K562 (cell line): ENCODE measurements at regions not wholly inside any gene's neighbourhood (a gene's known extent, or its start where the extent isn't known, plus 50 kb on each side); places are given as distances from the start of the nearest gene placed in this dataset.

ENCODE experiments used
- ATAC-seq: fragments of 200-7000 bp; cut with Tn5 transposase; 3 replicates; pipeline ENCODE4 v1.9.1; 2020; ENCODE audit warnings: moderate library complexity
- BruUV-seq: library from RNA; stranded (reverse); fragments of 400-500 nt; replicated peaks from 2 replicates; lab custom pipeline; 2021; lab: Mats Ljungman, UMichigan
- CTCF ChIA-PET: fragments of 300-600 bp; formaldehyde crosslinking; extraction: SDS; loops from one replicate; lab custom pipeline; 2021; ENCODE audit warnings: low intra/inter-chr PET ratio; lab: Yijun Ruan, JAX
- POLR2A ChIA-PET: fragments of 300-600, 350-650 bp; sonication (Branson Sonifier 250); formaldehyde crosslinking; extraction: SDS; loops from one replicate; lab custom pipeline; 2021; ENCODE audit warnings: antibody characterized with exemption, inconsistent platforms; lab: Yijun Ruan, JAX
- DNase-seq, 4 experiments: peaks; one replicate each; pipeline versions ENCODE4 v3.0.0 to v3.0.0-alpha.2; 2011 to 2018; ENCODE audit warnings: low spot score in 3 of 4, mixed read lengths in 3 of 4; ENCODE audit errors: extremely low read depth in 1 of 4
- FAIRE-seq: peaks from 2 replicates; lab custom pipeline; 2011; peaks lifted over from hg19 to GRCh38; lab: Jason Lieb, UNC
- H2AFZ ChIP-seq: 2 replicates; pipeline ENCODE4 v1.6.0; 2011; ENCODE audit warnings: low read depth, low read length, control low read depth, inconsistent platforms
- H3K27ac ChIP-seq: fragments of 200-600 bp; 3 replicates; pipeline ENCODE4 v1.8.0; 2011; ENCODE audit warnings: low read depth, mild to moderate bottlenecking, control low read depth, inconsistent platforms, low read length, moderate library complexity, mixed read lengths; ENCODE audit errors: extremely low read depth
- H3K27me3 ChIP-seq, 2 experiments: fragments of 300-600 bp in 1 of 2; 2 replicates in 1 of 2; 3 replicates in 1 of 2; pipeline versions ENCODE4 v1.6.0 to v1.8.0; 2011; ENCODE audit warnings: inconsistent platforms in 2 of 2, low read length in 2 of 2, mild to moderate bottlenecking in 1 of 2, mixed read lengths in 1 of 2, moderate library complexity in 1 of 2; ENCODE audit not compliant: control insufficient read depth in 2 of 2, insufficient read depth in 2 of 2
- H3K36me3 ChIP-seq: fragments of 300-600 bp; 3 replicates; pipeline ENCODE4 v1.8.0; 2011; ENCODE audit warnings: mild to moderate bottlenecking, low read length, inconsistent platforms; ENCODE audit not compliant: control insufficient read depth, insufficient read depth
- H3K4me1 ChIP-seq, 2 experiments: fragments of 200-600 bp in 1 of 2; replicated peaks in 1 of 2; 2 replicates in 1 of 2; 3 replicates in 1 of 2; pipeline versions ENCODE4 v1.5.1 to v1.8.0; 2011; ENCODE audit warnings: inconsistent platforms in 2 of 2, low read length in 2 of 2, mild to moderate bottlenecking in 1 of 2, mixed read lengths in 1 of 2, moderate library complexity in 1 of 2; ENCODE audit not compliant: control insufficient read depth in 2 of 2, insufficient read depth in 2 of 2
- H3K4me2 ChIP-seq: 2 replicates; pipeline ENCODE4 v1.6.1; 2011; ENCODE audit warnings: low read length, control low read depth, inconsistent platforms, mixed read lengths; ENCODE audit not compliant: insufficient read depth
- H3K4me3 ChIP-seq: fragments of 200-600 bp; sonication (generic), shearing (Covaris generic); 2 replicates; pipeline ENCODE4 v1.5.1; 2016; ENCODE audit warnings: control low read depth, inconsistent platforms
- H3K79me2 ChIP-seq: fragments of 200-600 bp; 3 replicates; pipeline ENCODE4 v1.8.0; 2011; ENCODE audit warnings: low read length, inconsistent platforms; ENCODE audit not compliant: control insufficient read depth, insufficient read depth
- H3K9ac ChIP-seq, 2 experiments: 2 replicates each; pipeline versions ENCODE4 v1.6.0 to v1.6.1; 2011; ENCODE audit warnings: low read depth in 2 of 2, low read length in 2 of 2, control low read depth in 1 of 2, inconsistent platforms in 1 of 2, mild to moderate bottlenecking in 1 of 2, mixed read lengths in 1 of 2; ENCODE audit not compliant: insufficient read depth in 1 of 2
- H3K9me1 ChIP-seq: one replicate; pipeline ENCODE4 v1.6.0; 2011; ENCODE audit warnings: inconsistent platforms, mild to moderate bottlenecking, low read length, moderate library complexity; ENCODE audit not compliant: control insufficient read depth, insufficient read depth
- H3K9me3 ChIP-seq: replicated peaks from 2 replicates; pipeline ENCODE4 v1.5.1; 2011; ENCODE audit warnings: low read depth, low read length, inconsistent platforms; ENCODE audit not compliant: control insufficient read depth, insufficient read depth
- H4K20me1 ChIP-seq: replicated peaks from 2 replicates; pipeline ENCODE4 v1.6.1; 2011; ENCODE audit warnings: low read length, inconsistent platforms, mixed read lengths; ENCODE audit not compliant: control insufficient read depth, insufficient read depth
- E2F1 ChIP-seq: sonication (generic); formaldehyde crosslinking; IDR thresholded peaks from 2 replicates; pipeline ENCODE4 v1.8.1; 2023; ENCODE audit warnings: mild to moderate bottlenecking, missing genetic modification reagents, moderate library complexity
- NR4A1 ChIP-seq, 2 experiments: fragments of 250-450 bp in 1 of 2; fragments of 450-650 bp in 1 of 2; sonication (Bioruptor Pico) in 1 of 2; IDR thresholded peaks; 2 replicates each; pipeline versions ENCODE4 v1.4.0 to v1.6.1; 2016 to 2020; ENCODE audit warnings: mild to moderate bottlenecking in 2 of 2, missing compliant biosample characterization in 1 of 2, missing genetic modification characterization in 1 of 2, moderate library complexity in 1 of 2
- POLR2A ChIP-seq: fragments of 450-650 bp; conservative IDR thresholded peaks from 2 replicates; pipeline ENCODE4 v1.6.1; 2016
- POLR3A ChIP-seq: IDR thresholded peaks from 2 replicates; pipeline ENCODE4 v1.6.1; 2011; ENCODE audit warnings: borderline replicate concordance, mild to moderate bottlenecking, moderate library complexity; ENCODE audit not compliant: insufficient read length, insufficient read depth; ENCODE audit errors: extremely low read depth
- RBM25 ChIP-seq: fragments of 200-400 bp; formaldehyde crosslinking; IDR thresholded peaks from 2 replicates; pipeline ENCODE4 v1.6.1; 2018; ENCODE audit warnings: low read length, low read depth, moderate library complexity; ENCODE audit not compliant: severe bottlenecking
- SMARCE1 ChIP-seq: fragments of 450-650 bp; IDR thresholded peaks from 2 replicates; pipeline ENCODE4 v1.7.1; 2016; ENCODE audit warnings: mild to moderate bottlenecking
- SPI1 ChIP-seq: IDR thresholded peaks from 2 replicates; pipeline ENCODE4 v1.6.1; 2011; ENCODE audit warnings: low read depth, low read length, control low read depth, borderline replicate concordance
- SRF ChIP-seq, 2 experiments: fragments of 250-450, 450-650 bp in 1 of 2; sonication (Bioruptor Pico) in 1 of 2; sonication (generic) in 1 of 2; formaldehyde crosslinking; IDR thresholded peaks; 2 replicates each; pipeline versions ENCODE4 v1.5.0 to v1.5.1; 2020 to 2022; ENCODE audit warnings: mild to moderate bottlenecking in 1 of 2, missing genetic modification reagents in 1 of 2
- SRSF1 ChIP-seq: fragments of 200-400 bp; formaldehyde crosslinking; IDR thresholded peaks from 2 replicates; pipeline ENCODE4 v1.6.1; 2017; ENCODE audit warnings: mild to moderate bottlenecking, low read depth, low read length, moderate library complexity
- SRSF7 ChIP-seq: fragments of 200-400 bp; formaldehyde crosslinking; optimal IDR thresholded peaks from 2 replicates; pipeline ENCODE3; 2017; ENCODE audit warnings: mild to moderate bottlenecking, low read depth, low read length
- ZFP36 ChIP-seq: fragments of 150-350 bp; IDR thresholded peaks from 2 replicates; pipeline ENCODE4 v1.6.1; 2018; ENCODE audit warnings: low read length, low read depth; ENCODE audit not compliant: partially characterized antibody
- ZKSCAN3 ChIP-seq: fragments of 250-450 bp; sonication (Bioruptor Pico); IDR thresholded peaks from 2 replicates; pipeline ENCODE4 v1.4.0; 2020
- ZNF311 ChIP-seq: fragments of 250-450 bp; sonication (Bioruptor Pico); IDR thresholded peaks from 2 replicates; pipeline ENCODE4 v1.4.0; 2020; ENCODE audit warnings: mild to moderate bottlenecking, moderate library complexity
- ZNF431 ChIP-seq: sonication (generic); formaldehyde crosslinking; IDR thresholded peaks from 2 replicates; pipeline ENCODE4 v1.8.0; 2022; ENCODE audit warnings: mild to moderate bottlenecking, missing genetic modification reagents
- WGBS: fragments of 100-300 bp; shearing (Covaris generic); methylation state at CpG from one replicate; pipeline ENCODE4 v1.1.6; 2016; ENCODE audit warnings: low coverage, mixed read lengths; ENCODE audit not compliant: insufficient coverage; ENCODE audit errors: missing lambda C conversion rate; 5-methylcytosine and 5-hydroxymethylcytosine counted together
- in situ Hi-C: fragments of 300-500 bp; cut with MboI; formaldehyde crosslinking; loops from 4 replicates; pipeline ENCODE4 v1.15.0; 2018; ENCODE audit warnings: inconsistent platforms, mixed read lengths
- intact Hi-C: fragments of 100-400 bp; cut with micrococcal nuclease; formaldehyde crosslinking; loops from 2 replicates; pipeline ENCODE4 v1.14.2; 2022
- TF ChIP-seq, protein P1 (sequence below): sonication (generic); formaldehyde crosslinking; IDR thresholded peaks from 2 replicates; pipeline ENCODE4 v1.8.0; 2023; ENCODE audit warnings: mild to moderate bottlenecking, missing genetic modification reagents

GRCh38 chr1:226482975-226483700 lies 65.4 kb upstream of the STUM start:
- ATAC-seq: no peak
- Histone ChIP-seq H3K27me3 (peaks cover 45 to 61% of the 10 kb centered on the region in 2 experiments), H3K4me3 (no peak overlapping the region), H3K9me1 (no peaks in the 10 kb centered on the region), H3K9me3 (no peaks in the 10 kb centered on the region), H4K20me1 (peaks cover 3% of the 10 kb centered on the region; the same call in 1 of the 2 replicates), H2AFZ (no peak overlapping the region)
- POLR2A ChIA-PET: interaction anchor here (1.0 to 1.6 kb wide), 4 partner anchors 8 to 41 kb away, joined by 3 to 6 read pairs (median 4); no protein-coding TSS in a partner anchor
- no peak for DNase-seq
- no peak for FAIRE-seq
- TF ChIP-seq E2F1 (CRISPR knock-in tag) (no peak), SRF (CRISPR knock-in tag; IDR thresholded peaks at IDR 0.05) (no peak), SMARCE1 (no peak), SRSF7 (no peak), ZKSCAN3 (CRISPR knock-in tag) (no peak), ZNF431 (no peak), SRSF1 (no peak), RBM25 (peak; percentile 34), NR4A1 (CRISPR knock-in tag; IDR thresholded peaks at IDR 0.05) (no peak), NR4A1 (tag; IDR thresholded peaks at IDR 0.05) (no peak), SPI1 (no peak), ZNF311 (CRISPR knock-in tag) (no peak), ZFP36 (peak; percentile 51), POLR2A (no peak), POLR3A (no peak)
- TF ChIP-seq, protein P1, sequence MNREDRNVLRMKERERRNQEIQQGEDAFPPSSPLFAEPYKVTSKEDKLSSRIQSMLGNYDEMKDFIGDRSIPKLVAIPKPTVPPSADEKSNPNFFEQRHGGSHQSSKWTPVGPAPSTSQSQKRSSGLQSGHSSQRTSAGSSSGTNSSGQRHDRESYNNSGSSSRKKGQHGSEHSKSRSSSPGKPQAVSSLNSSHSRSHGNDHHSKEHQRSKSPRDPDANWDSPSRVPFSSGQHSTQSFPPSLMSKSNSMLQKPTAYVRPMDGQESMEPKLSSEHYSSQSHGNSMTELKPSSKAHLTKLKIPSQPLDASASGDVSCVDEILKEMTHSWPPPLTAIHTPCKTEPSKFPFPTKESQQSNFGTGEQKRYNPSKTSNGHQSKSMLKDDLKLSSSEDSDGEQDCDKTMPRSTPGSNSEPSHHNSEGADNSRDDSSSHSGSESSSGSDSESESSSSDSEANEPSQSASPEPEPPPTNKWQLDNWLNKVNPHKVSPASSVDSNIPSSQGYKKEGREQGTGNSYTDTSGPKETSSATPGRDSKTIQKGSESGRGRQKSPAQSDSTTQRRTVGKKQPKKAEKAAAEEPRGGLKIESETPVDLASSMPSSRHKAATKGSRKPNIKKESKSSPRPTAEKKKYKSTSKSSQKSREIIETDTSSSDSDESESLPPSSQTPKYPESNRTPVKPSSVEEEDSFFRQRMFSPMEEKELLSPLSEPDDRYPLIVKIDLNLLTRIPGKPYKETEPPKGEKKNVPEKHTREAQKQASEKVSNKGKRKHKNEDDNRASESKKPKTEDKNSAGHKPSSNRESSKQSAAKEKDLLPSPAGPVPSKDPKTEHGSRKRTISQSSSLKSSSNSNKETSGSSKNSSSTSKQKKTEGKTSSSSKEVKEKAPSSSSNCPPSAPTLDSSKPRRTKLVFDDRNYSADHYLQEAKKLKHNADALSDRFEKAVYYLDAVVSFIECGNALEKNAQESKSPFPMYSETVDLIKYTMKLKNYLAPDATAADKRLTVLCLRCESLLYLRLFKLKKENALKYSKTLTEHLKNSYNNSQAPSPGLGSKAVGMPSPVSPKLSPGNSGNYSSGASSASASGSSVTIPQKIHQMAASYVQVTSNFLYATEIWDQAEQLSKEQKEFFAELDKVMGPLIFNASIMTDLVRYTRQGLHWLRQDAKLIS (CRISPR knock-in tag): no peak
- TF ChIP-seq, all 486 proteins: peak for 2
- in situ Hi-C loops (no loop called here), intact Hi-C loops (no loop called here)
- H3K36me3 ChIP-seq: no peaks in the 10 kb centered on the region
- BruUV-seq: no TSS peak
- 1% methylated on average over 10 of the region's 10 CpGs for WGBS
- H3K27ac ChIP-seq: no peak overlapping the region
- no peak overlapping the region for H3K9ac ChIP-seq
- no peaks in the 10 kb centered on the region for H3K79me2 ChIP-seq
- no peaks in the 10 kb centered on the region for H3K4me1 ChIP-seq
- H3K4me2 ChIP-seq: no peak overlapping the region
- CTCF ChIA-PET: no interaction called here
